ENCODE measurements at regions not wholly inside any gene's neighbourhood (a gene's known extent, or its start where the extent isn't known, plus 50 kb on each side); places are given as distances from the start of the nearest gene placed in this dataset.
A peak's percentile ranks its signal among the peaks of the same experiment; 100 is the strongest.

- peak; percentile 42; the same call in 1 of the 2 replicates for TF ChIP-seq ZNF614 (CRISPR knock-in tag; IDR thresholded peaks at IDR 0.05; ENCODE audit: borderline replicate concordance)
- no peak for TF ChIP-seq ONECUT2 (CRISPR knock-in tag; IDR thresholded peaks at IDR 0.05)
- peak; percentile 82 for TF ChIP-seq POLR2G (IDR thresholded peaks at IDR 0.05; ENCODE audit: low read depth, low read length)
- TF ChIP-seq ZNF546 (CRISPR knock-in tag; conservative IDR thresholded peaks at IDR 0.05), result no peak
- TF ChIP-seq HNRNPH1 (optimal IDR thresholded peaks at IDR 0.05; ENCODE audit: low read depth, low read length), result no peak
- TF ChIP-seq FOSL2 (CRISPR knock-in tag; IDR thresholded peaks at IDR 0.05), result peak; percentile 74
- TF ChIP-seq SALL1 (CRISPR knock-in tag; IDR thresholded peaks at IDR 0.05), result peak; percentile 92
- peak; percentile 28; the same call in 1 of the 2 replicates for TF ChIP-seq TOE1 (CRISPR knock-in tag; IDR thresholded peaks at IDR 0.05)
- no peak for TF ChIP-seq STAT6 (CRISPR knock-in tag; IDR thresholded peaks at IDR 0.05; ENCODE audit: borderline replicate concordance)
- no peak for TF ChIP-seq ZNF552 (CRISPR knock-in tag; IDR thresholded peaks at IDR 0.05; ENCODE audit: borderline replicate concordance)
- TF ChIP-seq RNF2 (conservative IDR thresholded peaks at IDR 0.05; ENCODE audit: low read depth), result no peak
- TF ChIP-seq HNRNPLL (IDR thresholded peaks at IDR 0.05; ENCODE audit: low read depth, low read length, poor library complexity, severe bottlenecking), result no peak
- peak; percentile 45; the same call in 1 of the 2 replicates for TF ChIP-seq TRAFD1 (CRISPR knock-in tag; IDR thresholded peaks at IDR 0.05; ENCODE audit: borderline replicate concordance)
- no peak for TF ChIP-seq ZKSCAN1 (IDR thresholded peaks at IDR 0.05; ENCODE audit: low read length)
- no peak for TF ChIP-seq KDM4B (CRISPR knock-in tag; IDR thresholded peaks at IDR 0.05)
- TF ChIP-seq KMT2B (CRISPR knock-in tag; IDR thresholded peaks at IDR 0.05), result no peak
- peak; percentile 45 for TF ChIP-seq SOX5 (CRISPR knock-in tag; IDR thresholded peaks at IDR 0.05; ENCODE audit: borderline replicate concordance)
- TF ChIP-seq GPN1 (CRISPR knock-in tag; IDR thresholded peaks at IDR 0.05; ENCODE audit: borderline replicate concordance), result no peak
- peak; percentile 21; the same call in 1 of the 2 replicates for TF ChIP-seq ZMYM3 (CRISPR knock-in tag; IDR thresholded peaks at IDR 0.05)
- TF ChIP-seq ZNF510 (CRISPR knock-in tag; IDR thresholded peaks at IDR 0.05; ENCODE audit: low read depth), result 0 out of 2 replicates have a peak, but pooled peaks have one; percentile 44
- TF ChIP-seq POGZ (CRISPR knock-in tag; IDR thresholded peaks at IDR 0.05), result 0 out of 2 replicates have a peak, but pooled peaks have one; percentile 57
- TF ChIP-seq HNF4G (IDR thresholded peaks at IDR 0.05; ENCODE audit: borderline replicate concordance, low read depth, low read length), result peak; percentile 18
- TF ChIP-seq HNF4G (CRISPR knock-in tag; IDR thresholded peaks at IDR 0.05; ENCODE audit: borderline replicate concordance, low read depth), result no peak
- no peak for TF ChIP-seq CENPX (CRISPR knock-in tag; IDR thresholded peaks at IDR 0.05)
- no peak for TF ChIP-seq ZNF563 (CRISPR knock-in tag; IDR thresholded peaks at IDR 0.05)
- no peak for TF ChIP-seq MAF1 (CRISPR knock-in tag; IDR thresholded peaks at IDR 0.05; ENCODE audit: borderline replicate concordance)
Measured at GRCh38 chr2:19504400-19505198, 146.2 kb upstream of the OSR1 start (continued).

All from HepG2 (cell line).